GM12878 (cell line): ENCODE measurements at regions not wholly inside any gene's neighbourhood (a gene's known extent, or its start where the extent isn't known, plus 50 kb on each side); places are given as distances from the start of the nearest gene placed in this dataset.

ENCODE experiments used
- ATAC-seq: fragments of 200-7000 bp; cut with Tn5 transposase; 3 replicates; pipeline ENCODE4 v1.9.1; 2020; ENCODE audit warnings: mild to moderate bottlenecking, moderate library complexity
- BruUV-seq: library from RNA; stranded (reverse); fragments of 400-500 nt; replicated peaks from 2 replicates; lab custom pipeline; 2021; lab: Mats Ljungman, UMichigan
- CTCF ChIA-PET: fragments of 300-600 bp; sonication (Branson Sonifier 250); formaldehyde crosslinking; extraction: SDS; loops from one replicate; lab custom pipeline; 2021; ENCODE audit warnings: inconsistent platforms; lab: Yijun Ruan, JAX
- POLR2A ChIA-PET: fragments of 350-600 bp; formaldehyde crosslinking; extraction: SDS; loops from one replicate; lab custom pipeline; 2021; ENCODE audit warnings: inconsistent platforms; lab: Charles Lee
- RAD21 ChIA-PET: fragments of 300-600 bp; sonication (Branson Sonifier 250); formaldehyde crosslinking; loops from one replicate; lab custom pipeline; 2023; ENCODE audit warnings: antibody characterized with exemption; ENCODE audit not compliant: unreplicated experiment; lab: Charles Lee
- SMC1A ChIA-PET: fragments of 300-600 bp; sonication (Branson Sonifier 250); formaldehyde crosslinking; loops from one replicate; lab custom pipeline; 2023; ENCODE audit not compliant: unreplicated experiment, uncharacterized antibody; lab: Charles Lee
- DNase-seq: peaks from one replicate; pipeline ENCODE4 v3.0.0-alpha.2; 2011; ENCODE audit warnings: low read depth, low spot score
- FAIRE-seq: peaks from 3 replicates; lab custom pipeline; 2011; peaks lifted over from hg19 to GRCh38; lab: Jason Lieb, UNC
- H2AFZ ChIP-seq: 2 replicates; pipeline ENCODE4 v1.6.0; 2011; ENCODE audit warnings: low read depth, low read length, control low read depth; ENCODE audit not compliant: control insufficient read depth
- H3K27ac ChIP-seq: 2 replicates; pipeline ENCODE4 v1.5.1; 2011; ENCODE audit warnings: control low read depth; ENCODE audit not compliant: control insufficient read depth, insufficient read depth
- H3K27me3 ChIP-seq, 2 experiments: replicated peaks in 1 of 2; 2 replicates each; pipeline versions ENCODE4 v1.6.0 to v1.6.1; 2011; ENCODE audit warnings: low read length in 1 of 2; ENCODE audit not compliant: control insufficient read depth in 2 of 2, insufficient read depth in 2 of 2
- H3K36me3 ChIP-seq, 2 experiments: 2 replicates each; pipeline ENCODE4 v1.5.1; 2011; ENCODE audit warnings: low read length in 1 of 2; ENCODE audit not compliant: control insufficient read depth in 2 of 2, insufficient read depth in 2 of 2
- H3K4me1 ChIP-seq: 2 replicates; pipeline ENCODE4 v1.6.1; 2011; ENCODE audit warnings: mild to moderate bottlenecking, low read length, moderate library complexity, mixed read lengths; ENCODE audit not compliant: control insufficient read depth, insufficient read depth
- H3K4me2 ChIP-seq: 2 replicates; pipeline ENCODE4 v1.6.0; 2011; ENCODE audit warnings: control low read depth; ENCODE audit not compliant: control insufficient read depth, insufficient read depth
- H3K4me3 ChIP-seq: fragments of 200-600 bp; sonication (generic); 2 replicates; pipeline ENCODE4 v1.5.1; 2016
- H3K79me2 ChIP-seq: 2 replicates; pipeline ENCODE4 v1.6.0; 2011; ENCODE audit warnings: low read length; ENCODE audit not compliant: control insufficient read depth, insufficient read depth
- H3K9ac ChIP-seq: 2 replicates; pipeline ENCODE4 v1.8.0; 2011; ENCODE audit warnings: low read length, control low read depth, mixed read lengths; ENCODE audit not compliant: control insufficient read depth, insufficient read depth
- H3K9me3 ChIP-seq: replicated peaks from 3 replicates; pipeline ENCODE4 v1.5.1; 2011; ENCODE audit warnings: mild to moderate bottlenecking, low read length; ENCODE audit not compliant: control insufficient read depth, insufficient read depth
- H4K20me1 ChIP-seq: 2 replicates; pipeline ENCODE4 v1.6.0; 2011; ENCODE audit not compliant: control insufficient read depth, insufficient read depth
- BMI1 ChIP-seq: fragments of 450-650 bp; IDR thresholded peaks from 2 replicates; pipeline ENCODE4 v1.6.1; 2016; ENCODE audit warnings: mild to moderate bottlenecking, moderate library complexity, borderline replicate concordance
- BRCA1 ChIP-seq: IDR thresholded peaks from 2 replicates; pipeline ENCODE4 v1.6.1; 2011; ENCODE audit warnings: low read depth, low read length, improper control_type of control experiment
- CBFB ChIP-seq: IDR thresholded peaks from 2 replicates; pipeline ENCODE4 v1.6.1; 2016; ENCODE audit warnings: antibody characterized with exemption, low read depth
- DPF2 ChIP-seq: fragments of 450-650 bp; IDR thresholded peaks from 2 replicates; pipeline ENCODE4 v1.6.1; 2017; ENCODE audit warnings: mild to moderate bottlenecking
- ESRRA ChIP-seq: IDR thresholded peaks from 2 replicates; pipeline ENCODE4 v1.6.1; 2012; ENCODE audit warnings: mild to moderate bottlenecking, low read length, improper control_type of control experiment
- JUNB ChIP-seq: IDR thresholded peaks from 2 replicates; pipeline ENCODE4 v1.6.1; 2016; ENCODE audit warnings: antibody characterized with exemption, mild to moderate bottlenecking
- PAX5 ChIP-seq: IDR thresholded peaks from 2 replicates; pipeline ENCODE4 v1.6.1; 2011; ENCODE audit warnings: low read depth, low read length, borderline replicate concordance
- PML ChIP-seq: IDR thresholded peaks from 2 replicates; pipeline ENCODE4 v1.6.1; 2012; ENCODE audit warnings: low read length, inconsistent platforms
- SP1 ChIP-seq: IDR thresholded peaks from one replicate; pipeline ENCODE4 v1.6.1; 2011; ENCODE audit warnings: low read depth, low read length
- SRF ChIP-seq, 2 experiments: IDR thresholded peaks; 2 replicates each; pipeline ENCODE4 v1.6.1; 2011; ENCODE audit warnings: low read depth in 2 of 2, low read length in 2 of 2, mild to moderate bottlenecking in 1 of 2, moderate library complexity in 1 of 2
- YBX1 ChIP-seq: fragments of 450-650 bp; IDR thresholded peaks from 2 replicates; pipeline ENCODE4 v1.6.1; 2016; ENCODE audit warnings: antibody characterized with exemption
- ZBED1 ChIP-seq: IDR thresholded peaks from 2 replicates; pipeline ENCODE4 v1.6.1; 2016; ENCODE audit warnings: borderline replicate concordance
- ZNF384 ChIP-seq: IDR thresholded peaks from 2 replicates; pipeline ENCODE4 v1.6.1; 2012; ENCODE audit warnings: low read depth, mild to moderate bottlenecking, low read length, improper control_type of control experiment, borderline replicate concordance
- WGBS: methylation state at CpG from one replicate; pipeline ENCODE4 v1.1.6; 2016; ENCODE audit warnings: low lambda C conversion rate; ENCODE audit not compliant: insufficient replicate concordance, insufficient coverage; ENCODE audit errors: missing lambda C conversion rate; 5-methylcytosine and 5-hydroxymethylcytosine counted together
- in situ Hi-C: fragments of 300-500 bp; cut with MboI; formaldehyde crosslinking; loops from 9 replicates; pipeline ENCODE4 v1.14.3; 2018; ENCODE audit warnings: mixed read lengths
- intact Hi-C: fragments of 100-400 bp; cut with micrococcal nuclease; formaldehyde crosslinking; loops from one replicate; pipeline ENCODE4 v1.14.2; 2022; ENCODE audit not compliant: unreplicated experiment
- TF ChIP-seq, protein P1 (sequence below): fragments of 450-650 bp; IDR thresholded peaks from 2 replicates; pipeline ENCODE4 v1.6.1; 2016; ENCODE audit warnings: mild to moderate bottlenecking
- TF ChIP-seq, protein P2 (sequence below): fragments of 450-650 bp; formaldehyde crosslinking; IDR thresholded peaks from 2 replicates; pipeline ENCODE4 v1.4.0; 2020; ENCODE audit warnings: mild to moderate bottlenecking, moderate library complexity
- TF ChIP-seq, protein P3 (sequence below): IDR thresholded peaks from 2 replicates; pipeline ENCODE4 v1.6.1; 2011; ENCODE audit warnings: mild to moderate bottlenecking, low read depth, low read length, moderate library complexity; ENCODE audit not compliant: insufficient replicate concordance
- TF ChIP-seq, protein P4 (sequence below): fragments of 450-650 bp; IDR thresholded peaks from 2 replicates; pipeline ENCODE4 v1.6.1; 2017; ENCODE audit warnings: antibody characterized with exemption, mild to moderate bottlenecking, moderate library complexity

DNA sequence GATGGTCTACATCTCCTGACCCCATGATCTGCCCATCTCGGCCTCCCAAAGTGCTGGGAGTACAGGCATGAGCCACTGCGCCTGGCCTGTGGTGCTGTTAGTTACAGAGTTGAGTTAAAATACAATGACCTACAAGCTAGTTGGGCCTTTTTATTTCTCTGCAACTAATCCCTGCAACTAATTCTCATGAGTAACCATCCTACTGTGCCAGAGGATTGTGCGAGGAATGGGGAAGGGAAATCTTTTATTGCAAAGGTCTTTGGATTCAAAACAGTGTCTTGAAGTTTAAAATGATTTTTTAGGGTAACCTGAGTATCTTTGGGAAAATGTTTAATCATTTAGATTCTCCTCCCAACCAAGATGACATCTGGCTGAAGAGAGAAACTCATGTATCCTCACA, 88.8 kb upstream of the RMDN2 start:
- ChIA-PET SMC1A (interaction anchor here (1.6 to 14.3 kb wide), 5 partner anchors 15 to 440 kb away, joined by 4 to 351 read pairs (median 18); no protein-coding TSS in a partner anchor), RAD21 (interaction anchor here (0.7 to 12.6 kb wide), 4 partner anchors 39 to 440 kb away, joined by 4 to 291 read pairs (median 132); no protein-coding TSS in a partner anchor), CTCF (interaction anchor here (1.4 to 19.7 kb wide), 6 partner anchors 15 to 439 kb away, joined by 3 to 330 read pairs (median 55); no protein-coding TSS in a partner anchor), POLR2A (interaction anchor here (0.6 kb wide), 1 partner anchor 19 kb away, joined by 3 read pairs; no protein-coding TSS in a partner anchor)
- no peaks in the 10 kb centered on the region for H3K79me2 ChIP-seq
- no peak for ATAC-seq
- no peaks in the 10 kb centered on the region for H3K36me3 ChIP-seq
- no peaks in the 10 kb centered on the region for H4K20me1 ChIP-seq
- intact Hi-C loops (loop anchor here (10.0 kb wide), 3 partner anchors 291 to 671 kb away; no protein-coding TSS in a partner anchor), in situ Hi-C loops (no loop called here)
- no peak for DNase-seq
- 76% methylated on average over 3 of the region's 3 CpGs for WGBS
- H3K4me3 ChIP-seq = no peak overlapping the region
- BruUV-seq = no TSS peak
- H3K4me1 ChIP-seq = peaks cover 4% of the 10 kb centered on the region
- H3K27me3 ChIP-seq = no peaks in the 10 kb centered on the region
- FAIRE-seq = no peak
- H3K9ac ChIP-seq = no peak overlapping the region
- no peak overlapping the region for H3K27ac ChIP-seq
- H3K4me2 ChIP-seq = no peak overlapping the region
- TF ChIP-seq, protein P1, sequence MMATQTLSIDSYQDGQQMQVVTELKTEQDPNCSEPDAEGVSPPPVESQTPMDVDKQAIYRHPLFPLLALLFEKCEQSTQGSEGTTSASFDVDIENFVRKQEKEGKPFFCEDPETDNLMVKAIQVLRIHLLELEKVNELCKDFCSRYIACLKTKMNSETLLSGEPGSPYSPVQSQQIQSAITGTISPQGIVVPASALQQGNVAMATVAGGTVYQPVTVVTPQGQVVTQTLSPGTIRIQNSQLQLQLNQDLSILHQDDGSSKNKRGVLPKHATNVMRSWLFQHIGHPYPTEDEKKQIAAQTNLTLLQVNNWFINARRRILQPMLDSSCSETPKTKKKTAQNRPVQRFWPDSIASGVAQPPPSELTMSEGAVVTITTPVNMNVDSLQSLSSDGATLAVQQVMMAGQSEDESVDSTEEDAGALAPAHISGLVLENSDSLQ = no peak
- TF ChIP-seq CBFB (no peak), BRCA1 (no peak), PAX5 (no peak), SRF (IDR thresholded peaks at IDR 0.05; ENCODE audit: low read depth in 2 of 2, low read length in 2 of 2) (no peak), YBX1 (no peak), SP1 (no peak), ESRRA (no peak), JUNB (no peak), ZNF384 (no peak), PML (no peak), ZBED1 (no peak), DPF2 (no peak), BMI1 (no peak)
- TF ChIP-seq, protein P2, sequence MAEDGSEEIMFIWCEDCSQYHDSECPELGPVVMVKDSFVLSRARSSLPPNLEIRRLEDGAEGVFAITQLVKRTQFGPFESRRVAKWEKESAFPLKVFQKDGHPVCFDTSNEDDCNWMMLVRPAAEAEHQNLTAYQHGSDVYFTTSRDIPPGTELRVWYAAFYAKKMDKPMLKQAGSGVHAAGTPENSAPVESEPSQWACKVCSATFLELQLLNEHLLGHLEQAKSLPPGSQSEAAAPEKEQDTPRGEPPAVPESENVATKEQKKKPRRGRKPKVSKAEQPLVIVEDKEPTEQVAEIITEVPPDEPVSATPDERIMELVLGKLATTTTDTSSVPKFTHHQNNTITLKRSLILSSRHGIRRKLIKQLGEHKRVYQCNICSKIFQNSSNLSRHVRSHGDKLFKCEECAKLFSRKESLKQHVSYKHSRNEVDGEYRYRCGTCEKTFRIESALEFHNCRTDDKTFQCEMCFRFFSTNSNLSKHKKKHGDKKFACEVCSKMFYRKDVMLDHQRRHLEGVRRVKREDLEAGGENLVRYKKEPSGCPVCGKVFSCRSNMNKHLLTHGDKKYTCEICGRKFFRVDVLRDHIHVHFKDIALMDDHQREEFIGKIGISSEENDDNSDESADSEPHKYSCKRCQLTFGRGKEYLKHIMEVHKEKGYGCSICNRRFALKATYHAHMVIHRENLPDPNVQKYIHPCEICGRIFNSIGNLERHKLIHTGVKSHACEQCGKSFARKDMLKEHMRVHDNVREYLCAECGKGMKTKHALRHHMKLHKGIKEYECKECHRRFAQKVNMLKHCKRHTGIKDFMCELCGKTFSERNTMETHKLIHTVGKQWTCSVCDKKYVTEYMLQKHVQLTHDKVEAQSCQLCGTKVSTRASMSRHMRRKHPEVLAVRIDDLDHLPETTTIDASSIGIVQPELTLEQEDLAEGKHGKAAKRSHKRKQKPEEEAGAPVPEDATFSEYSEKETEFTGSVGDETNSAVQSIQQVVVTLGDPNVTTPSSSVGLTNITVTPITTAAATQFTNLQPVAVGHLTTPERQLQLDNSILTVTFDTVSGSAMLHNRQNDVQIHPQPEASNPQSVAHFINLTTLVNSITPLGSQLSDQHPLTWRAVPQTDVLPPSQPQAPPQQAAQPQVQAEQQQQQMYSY (CRISPR knock-in tag) = no peak
- TF ChIP-seq, protein P3, sequence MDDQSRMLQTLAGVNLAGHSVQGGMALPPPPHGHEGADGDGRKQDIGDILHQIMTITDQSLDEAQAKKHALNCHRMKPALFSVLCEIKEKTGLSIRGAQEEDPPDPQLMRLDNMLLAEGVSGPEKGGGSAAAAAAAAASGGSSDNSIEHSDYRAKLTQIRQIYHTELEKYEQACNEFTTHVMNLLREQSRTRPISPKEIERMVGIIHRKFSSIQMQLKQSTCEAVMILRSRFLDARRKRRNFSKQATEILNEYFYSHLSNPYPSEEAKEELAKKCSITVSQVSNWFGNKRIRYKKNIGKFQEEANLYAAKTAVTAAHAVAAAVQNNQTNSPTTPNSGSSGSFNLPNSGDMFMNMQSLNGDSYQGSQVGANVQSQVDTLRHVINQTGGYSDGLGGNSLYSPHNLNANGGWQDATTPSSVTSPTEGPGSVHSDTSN = no peak
- TF ChIP-seq, protein P4, sequence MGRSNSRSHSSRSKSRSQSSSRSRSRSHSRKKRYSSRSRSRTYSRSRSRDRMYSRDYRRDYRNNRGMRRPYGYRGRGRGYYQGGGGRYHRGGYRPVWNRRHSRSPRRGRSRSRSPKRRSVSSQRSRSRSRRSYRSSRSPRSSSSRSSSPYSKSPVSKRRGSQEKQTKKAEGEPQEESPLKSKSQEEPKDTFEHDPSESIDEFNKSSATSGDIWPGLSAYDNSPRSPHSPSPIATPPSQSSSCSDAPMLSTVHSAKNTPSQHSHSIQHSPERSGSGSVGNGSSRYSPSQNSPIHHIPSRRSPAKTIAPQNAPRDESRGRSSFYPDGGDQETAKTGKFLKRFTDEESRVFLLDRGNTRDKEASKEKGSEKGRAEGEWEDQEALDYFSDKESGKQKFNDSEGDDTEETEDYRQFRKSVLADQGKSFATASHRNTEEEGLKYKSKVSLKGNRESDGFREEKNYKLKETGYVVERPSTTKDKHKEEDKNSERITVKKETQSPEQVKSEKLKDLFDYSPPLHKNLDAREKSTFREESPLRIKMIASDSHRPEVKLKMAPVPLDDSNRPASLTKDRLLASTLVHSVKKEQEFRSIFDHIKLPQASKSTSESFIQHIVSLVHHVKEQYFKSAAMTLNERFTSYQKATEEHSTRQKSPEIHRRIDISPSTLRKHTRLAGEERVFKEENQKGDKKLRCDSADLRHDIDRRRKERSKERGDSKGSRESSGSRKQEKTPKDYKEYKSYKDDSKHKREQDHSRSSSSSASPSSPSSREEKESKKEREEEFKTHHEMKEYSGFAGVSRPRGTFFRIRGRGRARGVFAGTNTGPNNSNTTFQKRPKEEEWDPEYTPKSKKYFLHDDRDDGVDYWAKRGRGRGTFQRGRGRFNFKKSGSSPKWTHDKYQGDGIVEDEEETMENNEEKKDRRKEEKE = no peak
- TF ChIP-seq, all 136 proteins: peak for 0
- H2AFZ ChIP-seq = no peak overlapping the region
- no peaks in the 10 kb centered on the region for H3K9me3 ChIP-seq
